ENCODE measurements at regions not wholly inside any gene's neighbourhood (a gene's known extent, or its start where the extent isn't known, plus 50 kb on each side); places are given as distances from the start of the nearest gene placed in this dataset.

DNA sequence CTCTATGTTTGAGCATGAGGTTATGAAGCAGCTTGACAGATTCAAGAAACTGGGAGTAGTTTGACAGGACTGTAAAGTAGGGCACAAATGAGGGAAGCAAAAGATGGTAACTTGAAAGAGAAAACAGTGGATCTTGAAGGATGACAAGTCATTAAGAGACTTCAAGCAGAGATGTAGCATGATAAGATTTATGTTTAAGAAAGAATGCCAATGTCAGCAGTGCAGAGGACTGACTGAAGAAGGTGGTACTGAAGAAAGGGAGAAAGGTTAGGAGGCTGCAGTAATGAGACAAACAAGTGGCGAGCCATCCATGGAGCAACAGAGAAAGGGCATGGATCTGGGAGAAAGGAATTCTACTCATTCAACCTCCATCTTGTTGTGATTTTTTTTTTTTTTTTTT, 120.2 kb upstream of the RAP1B start:
- POLR2A ChIA-PET: no interaction called here
- no peak for TF ChIP-seq CTCF (IDR thresholded peaks at IDR 0.05; ENCODE audit: control extremely low read depth, extremely low read depth, low read depth, missing control alignments)

GRCh38 chr12:68491204-68491960, 119.3 kb upstream of the RAP1B start:
- TF ChIP-seq CTCF (IDR thresholded peaks at IDR 0.05; ENCODE audit: control extremely low read depth, extremely low read depth, low read depth, missing control alignments): no peak
- ChIA-PET CTCF (interaction anchor here (1.5 kb wide), 1 partner anchor 11 kb away, joined by 4 read pairs; no protein-coding TSS in a partner anchor), POLR2A (no interaction called here)
- DNase-seq (ENCODE audit: extremely low spot score): no peak

More for the DNA sequence above, 120.2 kb upstream of the RAP1B start:
- no peak for DNase-seq (ENCODE audit: extremely low spot score)
- CTCF ChIA-PET: interaction anchor here (1.5 to 2.9 kb wide), 2 partner anchors 9 to 12 kb away, joined by 4 to 12 read pairs; no protein-coding TSS in a partner anchor

DNA sequence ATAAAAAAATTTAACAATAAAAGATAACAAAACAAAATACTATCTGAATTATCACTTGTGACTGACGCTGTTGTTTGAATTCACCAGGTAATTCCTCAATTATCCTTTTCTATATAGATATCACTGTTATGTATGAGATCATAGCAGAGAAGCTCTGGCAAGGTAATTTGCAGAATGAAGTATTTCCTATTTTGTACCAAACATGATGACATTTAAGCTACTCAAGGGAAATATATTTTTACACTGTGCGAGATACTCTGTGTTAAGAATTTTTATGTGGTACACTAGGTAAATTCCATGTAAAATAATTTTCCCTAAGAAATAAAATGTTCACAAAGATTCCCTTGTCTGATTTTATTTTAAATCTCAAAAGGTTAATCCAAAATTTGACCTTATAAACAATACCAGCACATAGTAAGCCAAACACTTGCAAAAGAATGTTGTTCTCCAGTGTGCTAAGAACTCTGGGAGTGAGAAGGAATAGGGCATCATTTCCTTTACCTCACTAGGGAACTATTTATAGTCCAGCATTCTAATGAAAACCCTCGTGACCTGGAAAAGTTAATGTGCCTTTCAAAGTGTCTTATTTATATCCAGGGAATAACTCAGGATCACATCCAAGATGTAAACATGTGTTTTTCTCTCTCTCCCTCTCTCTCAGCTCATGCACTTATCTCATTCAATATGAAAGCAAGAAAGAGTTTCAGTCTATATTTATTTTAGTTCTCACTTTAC, 115.2 kb upstream of the RAP1B start:
- ChIA-PET CTCF (interaction anchor here (1.4 kb wide), 1 partner anchor 16 kb away, joined by 5 read pairs; no protein-coding TSS in a partner anchor), POLR2A (no interaction called here)
- TF ChIP-seq CTCF (IDR thresholded peaks at IDR 0.05; ENCODE audit: control extremely low read depth, extremely low read depth, low read depth, missing control alignments): no peak
- DNase-seq (ENCODE audit: extremely low spot score): no peak

- ChIA-PET CTCF (interaction anchor here (1.0 to 3.0 kb wide), 2 partner anchors 13 to 124 kb away, joined by 3 to 15 read pairs; no protein-coding TSS in a partner anchor), POLR2A (no interaction called here)
- peak; percentile 20 for DNase-seq (ENCODE audit: extremely low spot score)
- no peak for TF ChIP-seq CTCF (IDR thresholded peaks at IDR 0.05; ENCODE audit: control extremely low read depth, extremely low read depth, low read depth, missing control alignments)
Observed at GRCh38 chr12:68497107-68497506, 113.6 kb upstream of the RAP1B start.

- ChIA-PET CTCF (interaction anchor here (1.0 to 3.5 kb wide), 3 partner anchors 9 to 125 kb away, joined by 3 to 15 read pairs (median 12); no protein-coding TSS in a partner anchor), POLR2A (no interaction called here)
- TF ChIP-seq CTCF (IDR thresholded peaks at IDR 0.05; ENCODE audit: control extremely low read depth, extremely low read depth, low read depth, missing control alignments): no peak
- DNase-seq (ENCODE audit: extremely low spot score): no peak
Observed at GRCh38 chr12:68497702-68498101, 113.0 kb upstream of the RAP1B start.

- TF ChIP-seq CTCF (IDR thresholded peaks at IDR 0.05; ENCODE audit: control extremely low read depth, extremely low read depth, low read depth, missing control alignments): no peak
- POLR2A ChIA-PET: no interaction called here
Observed at GRCh38 chr12:68498736-68499135, 112.0 kb upstream of the RAP1B start.

More at GRCh38 chr12:68498736-68499135, 112.0 kb upstream of the RAP1B start:
- CTCF ChIA-PET: interaction anchor here (0.8 to 3.5 kb wide), 4 partner anchors 10 to 119 kb away, joined by 3 to 15 read pairs (median 8); no protein-coding TSS in a partner anchor
- no peak for DNase-seq (ENCODE audit: extremely low spot score)
